ENCODE measurements at regions not wholly inside any gene's neighbourhood (a gene's known extent, or its start where the extent isn't known, plus 50 kb on each side); places are given as distances from the start of the nearest gene placed in this dataset.

DNA sequence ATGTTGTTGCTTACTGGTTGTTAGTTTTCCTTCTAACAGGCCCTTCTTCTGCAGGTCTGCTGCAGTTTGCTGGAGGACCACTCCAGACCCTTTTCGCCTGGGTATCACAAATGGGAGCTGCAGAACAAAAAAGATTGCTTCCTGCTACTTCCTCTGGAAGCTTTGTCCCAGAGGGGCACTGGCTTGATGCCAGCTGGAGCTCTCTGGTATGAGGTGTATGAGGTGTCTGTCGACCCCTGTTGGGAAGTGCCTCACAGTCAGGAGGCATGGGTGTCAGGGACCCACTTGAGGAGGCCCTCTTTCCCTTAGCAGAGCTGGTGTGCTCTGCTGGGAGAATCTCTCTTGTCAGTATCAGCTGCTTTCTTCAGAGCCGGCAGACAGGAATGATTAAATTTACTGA lies 127.4 kb upstream of the EDA2R start:
- TF ChIP-seq CTCF (IDR thresholded peaks at IDR 0.05): no peak

GRCh38 chrX:66760651-66761050 lies 121.8 kb upstream of the EDA2R start:
- TF ChIP-seq CTCF (IDR thresholded peaks at IDR 0.05): peak; percentile 21; the same call in 1 of the 2 replicates

GRCh38 chrX:66756717-66757116 lies 117.8 kb upstream of the EDA2R start:
- no peak for TF ChIP-seq CTCF (IDR thresholded peaks at IDR 0.05)

GRCh38 chrX:66751136-66751782 lies 112.4 kb upstream of the EDA2R start:
- TF ChIP-seq CTCF (IDR thresholded peaks at IDR 0.05): no peak

DNA sequence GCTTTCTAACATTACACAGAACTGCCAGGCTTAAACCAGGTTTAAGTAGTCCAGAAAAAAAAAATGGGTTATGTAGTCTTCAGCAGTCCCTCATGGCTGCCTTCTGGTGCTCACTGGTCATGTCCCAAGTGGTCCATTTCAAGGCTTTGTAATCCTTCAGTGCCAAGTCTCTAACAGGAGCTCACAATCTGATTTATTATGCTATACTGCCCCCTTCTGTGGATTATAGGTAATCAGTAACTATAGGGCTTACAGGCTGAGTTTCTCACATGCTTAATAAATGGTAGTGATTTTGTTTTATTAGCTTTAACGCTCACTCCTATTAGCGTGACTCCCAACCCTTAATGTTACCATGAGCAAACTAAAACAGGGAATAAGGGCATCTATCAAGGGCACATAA lies 92.5 kb upstream of the EDA2R start:
- peak; percentile 38; the same call in 1 of the 2 replicates for TF ChIP-seq CTCF (IDR thresholded peaks at IDR 0.05)

- TF ChIP-seq CTCF (IDR thresholded peaks at IDR 0.05): peak; percentile 73
These were observed 90.0 kb upstream of the EDA2R start for GRCh38 chrX:66728818-66729271.

DNA sequence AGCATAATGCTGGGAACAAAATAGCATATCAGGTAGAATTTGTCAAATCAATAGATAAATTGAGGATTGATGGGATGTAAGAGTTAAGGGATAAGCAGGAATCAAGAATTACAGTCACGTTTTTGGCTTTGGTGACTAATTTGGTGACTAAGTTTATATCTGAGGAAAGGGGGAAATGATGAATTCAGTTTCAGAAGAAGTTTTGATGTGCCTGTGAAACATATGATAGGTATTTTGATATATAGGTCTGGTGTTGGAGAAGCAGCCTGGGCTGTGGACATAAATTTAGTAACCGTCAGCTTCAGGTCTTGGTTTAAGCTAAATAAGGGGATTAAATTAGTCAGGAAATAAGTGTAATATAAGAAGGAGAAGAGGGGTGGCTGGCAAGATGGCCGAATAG lies 79.0 kb upstream of the EDA2R start:
- TF ChIP-seq CTCF (IDR thresholded peaks at IDR 0.05): no peak

Data from LNCAP (cell line).